ENCODE measurements at regions not wholly inside any gene's neighbourhood (a gene's known extent, or its start where the extent isn't known, plus 50 kb on each side); places are given as distances from the start of the nearest gene placed in this dataset.

GRCh38 chr2:188787021-188787657, 187.0 kb upstream of the COL3A1 start:
- no peak for TF ChIP-seq POLR2A (IDR thresholded peaks at IDR 0.05)
- TF ChIP-seq, protein P1, sequence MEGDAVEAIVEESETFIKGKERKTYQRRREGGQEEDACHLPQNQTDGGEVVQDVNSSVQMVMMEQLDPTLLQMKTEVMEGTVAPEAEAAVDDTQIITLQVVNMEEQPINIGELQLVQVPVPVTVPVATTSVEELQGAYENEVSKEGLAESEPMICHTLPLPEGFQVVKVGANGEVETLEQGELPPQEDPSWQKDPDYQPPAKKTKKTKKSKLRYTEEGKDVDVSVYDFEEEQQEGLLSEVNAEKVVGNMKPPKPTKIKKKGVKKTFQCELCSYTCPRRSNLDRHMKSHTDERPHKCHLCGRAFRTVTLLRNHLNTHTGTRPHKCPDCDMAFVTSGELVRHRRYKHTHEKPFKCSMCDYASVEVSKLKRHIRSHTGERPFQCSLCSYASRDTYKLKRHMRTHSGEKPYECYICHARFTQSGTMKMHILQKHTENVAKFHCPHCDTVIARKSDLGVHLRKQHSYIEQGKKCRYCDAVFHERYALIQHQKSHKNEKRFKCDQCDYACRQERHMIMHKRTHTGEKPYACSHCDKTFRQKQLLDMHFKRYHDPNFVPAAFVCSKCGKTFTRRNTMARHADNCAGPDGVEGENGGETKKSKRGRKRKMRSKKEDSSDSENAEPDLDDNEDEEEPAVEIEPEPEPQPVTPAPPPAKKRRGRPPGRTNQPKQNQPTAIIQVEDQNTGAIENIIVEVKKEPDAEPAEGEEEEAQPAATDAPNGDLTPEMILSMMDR (IDR thresholded peaks at IDR 0.05) = no peak

Measured in testis (tissue), 2 donors.